IPS-NIHi7 (cell line): ENCODE measurements at regions not wholly inside any gene's neighbourhood (a gene's known extent, or its start where the extent isn't known, plus 50 kb on each side); places are given as distances from the start of the nearest gene placed in this dataset.

ENCODE experiments used
- DNase-seq: peaks from one replicate; pipeline ENCODE4 v3.0.0; 2012; ENCODE audit warnings: mixed read lengths; ENCODE audit errors: extremely low spot score

DNA sequence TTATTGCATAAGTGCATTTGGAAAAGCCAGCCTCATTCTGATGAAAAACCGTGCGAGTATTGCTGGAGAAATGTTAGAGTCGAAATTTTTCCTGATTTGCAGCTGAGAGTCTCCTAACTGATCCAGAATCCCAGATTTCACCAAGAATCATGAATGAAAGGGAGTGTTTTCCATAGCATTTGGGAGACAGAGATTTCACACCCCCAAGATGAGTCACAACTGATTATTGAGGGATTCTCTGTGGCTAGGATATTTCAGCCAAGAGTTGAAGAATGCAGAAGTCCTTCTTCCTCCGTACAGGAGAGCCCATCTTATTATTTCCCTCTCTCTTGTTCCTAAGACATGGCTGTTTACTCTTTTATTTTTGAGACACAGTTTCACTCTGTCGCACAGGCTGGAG, 82.2 kb upstream of the SALL4 start:
- no peak for DNase-seq

DNA sequence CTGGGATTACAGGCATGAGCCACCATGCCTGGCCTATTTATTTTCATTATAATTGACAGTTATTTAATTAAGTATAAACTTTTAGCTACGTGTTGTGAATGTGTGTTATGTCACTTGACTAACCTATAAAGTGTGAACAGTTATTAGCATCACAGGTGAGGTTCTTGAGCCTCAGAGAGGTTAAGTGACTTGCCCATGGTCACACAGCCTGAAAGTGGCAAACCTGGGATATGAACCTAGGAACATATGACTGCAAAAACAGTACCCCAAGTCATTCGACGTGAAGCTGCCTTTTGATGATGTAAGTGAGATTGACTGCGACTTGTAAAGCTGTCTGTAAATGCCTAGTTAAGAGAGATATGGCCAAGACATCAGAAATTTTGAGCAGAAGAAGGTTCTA, 77.9 kb upstream of the SALL4 start:
- no peak for DNase-seq

DNA sequence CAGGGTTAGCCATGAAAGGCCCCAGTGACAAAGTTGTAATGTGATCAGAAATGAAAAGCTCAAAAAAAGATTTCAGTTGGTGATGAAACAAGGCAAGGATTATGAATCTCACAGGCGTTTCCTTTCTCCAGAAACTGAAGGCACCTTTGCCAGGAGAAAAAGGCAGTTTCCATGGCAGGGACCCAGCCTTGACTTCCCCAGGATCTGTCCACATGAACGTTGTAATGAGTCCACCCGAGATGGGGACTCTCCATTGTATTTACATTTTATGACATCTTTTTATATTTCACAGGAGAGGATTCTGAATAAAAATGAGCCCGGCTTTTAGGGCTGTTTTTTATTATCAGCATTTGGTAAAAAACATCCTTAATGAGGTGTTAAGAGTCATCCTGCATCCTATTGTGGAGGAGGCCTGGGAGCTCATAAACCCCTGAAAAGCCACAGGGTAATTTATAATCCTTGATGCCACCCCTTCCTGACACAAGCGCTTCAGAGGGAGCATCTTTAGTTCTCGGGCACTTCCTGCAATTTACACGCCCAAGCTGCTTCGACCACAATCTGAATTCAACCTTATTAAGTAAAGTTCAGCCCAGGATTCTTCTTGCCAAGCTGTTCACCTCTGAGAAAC, 74.1 kb upstream of the SALL4 start:
- no peak for DNase-seq

DNA sequence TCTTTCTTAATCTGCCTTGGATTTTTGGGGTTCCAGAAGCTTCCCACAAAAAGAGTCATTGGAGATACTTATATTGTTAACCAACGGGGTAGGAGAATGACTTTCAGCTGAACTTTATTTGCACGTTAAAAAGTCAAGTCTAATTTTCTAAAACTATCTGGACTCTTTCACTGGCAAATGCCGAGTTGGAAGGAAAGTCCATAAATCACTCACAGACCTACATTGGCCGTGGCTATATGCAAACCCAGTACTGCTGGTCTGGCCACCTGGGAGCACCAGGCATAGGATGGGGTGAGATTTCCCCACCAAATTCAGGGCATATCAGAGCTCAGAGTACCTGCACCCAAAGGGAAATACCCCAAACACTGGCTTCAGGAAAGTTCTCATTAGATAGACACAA, 71.3 kb upstream of the SALL4 start:
- DNase-seq: no peak

DNA sequence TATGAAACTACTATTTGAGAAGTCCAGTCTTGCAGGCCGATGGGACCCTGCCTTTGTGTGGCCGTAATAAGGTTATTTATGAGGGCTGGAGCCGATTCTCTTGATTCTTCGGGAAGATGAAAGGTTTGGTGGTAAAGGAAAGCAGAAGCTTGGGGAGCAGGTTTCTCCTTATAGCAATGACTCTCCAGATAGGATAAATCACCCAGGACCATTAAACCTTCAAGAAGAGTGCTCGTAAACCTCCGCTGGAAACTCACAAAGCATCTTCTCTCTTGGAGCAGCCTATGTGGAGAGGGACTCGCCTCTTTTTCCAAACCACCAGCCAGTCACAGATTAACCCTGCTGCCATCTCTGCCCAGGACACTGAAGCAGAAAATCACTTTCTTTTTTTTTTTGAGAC, 69.6 kb upstream of the SALL4 start:
- no peak for DNase-seq

DNA sequence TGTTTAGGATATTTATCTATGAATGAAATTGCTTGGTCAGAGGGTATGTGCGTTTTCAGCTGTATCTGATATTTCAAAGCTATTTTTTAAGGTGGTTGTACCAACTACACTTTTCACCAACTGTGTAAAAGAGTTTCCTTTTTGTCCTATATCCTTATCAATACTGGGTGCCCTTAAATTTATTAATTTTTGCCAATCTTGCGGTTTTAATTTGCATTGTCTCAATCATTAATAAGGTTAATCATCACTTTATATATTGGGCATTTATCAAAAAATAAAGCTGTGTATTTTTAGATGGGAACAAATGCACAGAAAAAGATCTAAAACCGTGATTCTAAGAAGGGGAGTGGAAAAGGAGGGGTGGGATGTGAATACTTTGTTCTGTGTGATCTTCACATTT, 66.7 kb upstream of the SALL4 start:
- no peak for DNase-seq

DNA sequence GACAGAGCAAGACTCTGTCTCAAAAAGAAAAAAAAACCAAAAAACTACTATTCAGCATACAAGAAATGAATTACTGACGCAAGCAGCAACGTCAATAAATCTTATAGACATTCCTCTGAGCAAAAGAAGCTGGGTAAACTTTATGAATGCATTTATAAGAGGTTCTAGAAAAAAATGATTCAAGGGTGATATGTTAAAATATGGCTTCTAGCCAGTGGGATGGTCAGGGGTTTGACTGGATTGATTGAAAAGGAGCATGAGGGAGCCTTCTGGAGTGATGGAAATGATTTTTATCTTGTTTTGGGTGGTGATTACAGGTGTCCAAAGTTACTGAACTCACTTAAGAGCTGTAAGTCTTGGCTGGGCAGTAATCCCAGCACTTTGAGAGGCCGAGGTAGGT, 64.9 kb upstream of the SALL4 start:
- DNase-seq: no peak

DNA sequence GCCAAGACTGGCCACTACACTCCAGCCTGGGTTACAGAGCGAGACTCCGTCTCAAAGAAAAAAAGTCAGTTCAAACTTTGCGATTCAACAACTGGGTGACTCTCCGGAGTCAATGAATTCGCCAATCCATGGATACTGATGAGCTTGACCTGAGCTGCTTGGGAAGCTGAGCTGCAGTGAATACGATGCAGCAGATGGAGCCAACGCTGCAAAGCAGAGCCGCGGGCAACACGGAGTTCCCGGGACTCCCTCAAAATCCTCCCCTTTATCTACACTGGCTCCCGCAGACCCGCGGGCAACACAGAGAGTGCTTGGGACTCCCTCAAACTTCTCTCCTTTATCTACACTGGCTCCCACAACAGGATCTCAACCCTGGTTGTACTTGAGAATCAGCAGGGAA, 62.6 kb upstream of the SALL4 start:
- no peak for DNase-seq

DNA sequence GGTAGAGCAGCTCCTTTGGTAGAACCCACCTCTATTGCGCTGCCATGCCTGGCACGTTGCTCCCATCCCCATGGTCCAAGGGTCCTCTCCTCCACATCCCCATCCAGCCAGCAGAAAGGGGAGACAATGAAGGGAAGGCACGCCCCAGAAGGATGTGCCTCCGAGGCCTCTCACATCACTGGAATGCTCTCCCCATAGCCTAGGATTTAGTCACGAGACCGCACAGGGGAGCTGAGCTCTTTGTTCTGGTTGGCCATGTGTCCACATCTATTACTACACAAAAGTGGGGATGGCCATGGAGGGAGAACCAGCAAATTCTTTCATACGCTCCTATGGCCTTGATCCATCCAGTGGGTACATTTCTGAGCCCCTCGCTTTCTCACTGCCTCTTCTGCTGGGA, 60.5 kb upstream of the SALL4 start:
- no peak for DNase-seq

DNA sequence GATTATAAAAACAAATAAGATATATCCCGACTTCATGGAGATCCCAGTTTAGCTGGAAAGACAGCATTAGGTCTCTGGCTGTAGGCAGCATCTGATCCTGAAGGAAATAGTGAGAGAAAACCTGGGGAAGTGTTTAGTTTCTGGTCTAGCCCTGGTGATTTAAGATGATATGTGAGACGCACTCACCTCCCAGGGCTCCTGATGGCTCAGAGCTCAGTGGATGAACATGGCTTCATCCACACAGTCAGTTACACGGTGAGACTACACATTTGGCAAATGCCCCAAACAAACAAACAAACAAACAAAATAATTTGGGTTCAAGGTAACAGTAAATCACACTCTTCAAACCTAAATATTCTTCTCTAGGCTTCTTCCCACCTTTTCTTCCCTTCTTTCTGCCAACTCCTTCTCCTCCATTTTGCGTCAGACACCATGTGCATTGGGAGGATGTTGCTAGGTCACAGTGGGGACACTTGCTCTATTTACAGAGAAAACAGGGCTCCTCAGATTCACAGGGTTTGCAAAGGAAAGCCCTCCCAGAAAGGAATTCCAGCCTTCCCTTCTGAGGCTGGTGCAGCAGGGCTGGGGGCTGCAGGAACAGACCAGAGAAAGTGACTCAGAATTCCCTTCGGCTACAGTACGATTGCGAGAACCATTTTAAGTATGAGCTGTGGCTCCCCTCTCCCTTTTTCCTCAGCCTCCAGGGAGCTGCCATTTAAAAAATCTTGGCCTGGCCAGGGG, 59.6 kb upstream of the SALL4 start:
- peak; percentile 52 for DNase-seq

DNA sequence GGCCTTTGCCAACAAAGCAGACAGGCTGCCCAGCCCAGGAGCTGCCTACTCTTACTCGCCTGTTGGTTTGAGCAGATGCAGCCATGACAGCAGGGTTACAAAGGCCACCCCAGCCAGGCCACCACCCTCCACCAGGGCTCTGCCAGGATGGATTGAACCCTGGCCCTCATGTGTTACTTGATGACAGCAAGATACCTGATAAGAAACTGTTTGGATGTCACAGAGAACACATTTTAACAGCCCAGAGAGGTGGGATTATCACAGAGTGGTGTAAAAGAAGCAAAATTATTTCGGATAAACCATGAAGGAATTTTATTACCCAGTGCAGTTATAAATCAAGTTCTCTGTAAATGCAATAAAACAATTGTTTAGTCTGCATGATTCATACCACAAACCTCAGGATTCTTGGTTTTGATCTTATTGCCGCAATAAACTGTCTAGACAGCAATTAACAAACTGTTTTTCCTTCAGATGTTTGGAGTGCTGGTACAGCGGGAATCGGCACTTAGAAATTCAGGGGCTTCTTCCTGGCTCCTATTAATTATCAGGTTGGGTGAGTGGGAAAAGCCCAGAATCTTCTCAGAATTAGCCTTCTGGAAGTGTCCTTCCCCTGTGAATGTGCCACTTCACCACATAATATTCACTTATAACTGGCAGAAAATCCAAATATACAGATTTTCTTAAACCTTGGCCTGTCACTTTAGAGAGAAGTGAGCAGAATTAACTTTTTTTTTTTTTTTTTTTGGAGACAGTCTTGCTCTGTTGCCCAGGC, 58.0 kb upstream of the SALL4 start:
- no peak for DNase-seq

DNA sequence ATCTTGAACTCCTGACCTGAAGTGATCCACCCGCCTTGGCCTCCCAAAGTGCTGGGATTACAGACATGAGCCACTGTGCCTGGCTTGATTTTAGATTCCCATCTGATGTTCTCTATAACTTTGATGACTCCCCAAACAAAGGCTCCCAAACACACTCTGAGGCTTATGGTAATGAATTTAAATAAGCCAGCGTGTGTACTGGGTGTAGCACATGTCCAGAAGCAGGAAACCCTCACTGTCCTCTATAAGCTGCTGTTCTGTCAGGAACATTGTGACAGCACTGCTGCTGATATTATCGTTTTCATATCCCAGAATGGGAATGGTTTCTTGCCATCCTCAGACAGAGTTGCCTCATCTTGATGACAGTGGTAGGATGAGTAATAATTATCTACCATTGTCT, 54.1 kb upstream of the SALL4 start:
- DNase-seq: no peak

DNA sequence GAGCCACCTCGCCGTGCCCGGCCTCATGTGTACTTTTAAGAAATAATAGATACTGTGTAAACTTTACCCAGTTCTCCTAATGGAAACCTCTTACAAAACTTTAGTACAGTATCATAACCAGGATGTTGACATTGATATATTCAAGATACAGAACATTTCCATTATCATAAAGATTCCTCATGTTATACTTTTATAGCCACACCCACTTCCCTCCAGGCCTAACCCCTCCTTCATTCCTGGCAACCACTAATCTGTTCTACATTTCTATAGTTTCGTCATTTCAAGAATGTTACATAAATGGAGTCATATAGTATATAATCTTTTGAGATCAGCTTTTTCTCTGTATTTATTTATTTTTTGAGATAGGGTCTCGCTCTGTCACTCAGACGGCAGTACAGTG, 52.6 kb upstream of the SALL4 start:
- no peak for DNase-seq
